Mucosa of descending colon (tissue), 3 donors: ENCODE measurements at regions not wholly inside any gene's neighbourhood (a gene's known extent, or its start where the extent isn't known, plus 50 kb on each side); places are given as distances from the start of the nearest gene placed in this dataset.

Experiments
- ATAC-seq: fragments of 200-7000 bp; cut with Tn5 transposase; one replicate; pipeline ENCODE4 v1.9.1; 2020; ENCODE audit warnings: mild to moderate bottlenecking, moderate library complexity
- DNase-seq, 3 donors: peaks; one replicate each; pipeline ENCODE4 v3.0.0-alpha.2; 2020
- H3K36me3 ChIP-seq: fragments of 200-600 bp; one replicate; pipeline ENCODE4 v1.8.0; 2021; ENCODE audit warnings: low read depth, mild to moderate bottlenecking
- H3K4me1 ChIP-seq: fragments of 200-600 bp; one replicate; pipeline ENCODE4 v1.8.0; 2021; ENCODE audit warnings: low read depth, mild to moderate bottlenecking
- H3K4me3 ChIP-seq: fragments of 200-600 bp; one replicate; pipeline ENCODE4 v1.8.0; 2021; ENCODE audit warnings: mild to moderate bottlenecking
- H3K9me3 ChIP-seq: fragments of 200-600 bp; one replicate; pipeline ENCODE4 v1.8.0; 2021; ENCODE audit warnings: mild to moderate bottlenecking
- CTCF ChIP-seq: fragments of 200-600 bp; IDR thresholded peaks from one replicate; pipeline ENCODE4 v1.8.0; 2022; ENCODE audit warnings: antibody characterized with exemption, mild to moderate bottlenecking
- intact Hi-C, 2 donors: fragments of 100-400 bp; cut with DNase I in 1 of 2; cut with micrococcal nuclease in 1 of 2; formaldehyde crosslinking; loops; one replicate each; pipeline versions ENCODE4 v1.11.0 to v1.11.1; 2022; cut with DNase I, micrococcal nuclease
- donor health status: DM: no; HTN: no; CAD: no; lungs with moderate emphysema.
- donor health status: DM: no; HTN: no; CAD: no.
- donor health status: DM: no; HTN: yes; CAD: no.

DNA sequence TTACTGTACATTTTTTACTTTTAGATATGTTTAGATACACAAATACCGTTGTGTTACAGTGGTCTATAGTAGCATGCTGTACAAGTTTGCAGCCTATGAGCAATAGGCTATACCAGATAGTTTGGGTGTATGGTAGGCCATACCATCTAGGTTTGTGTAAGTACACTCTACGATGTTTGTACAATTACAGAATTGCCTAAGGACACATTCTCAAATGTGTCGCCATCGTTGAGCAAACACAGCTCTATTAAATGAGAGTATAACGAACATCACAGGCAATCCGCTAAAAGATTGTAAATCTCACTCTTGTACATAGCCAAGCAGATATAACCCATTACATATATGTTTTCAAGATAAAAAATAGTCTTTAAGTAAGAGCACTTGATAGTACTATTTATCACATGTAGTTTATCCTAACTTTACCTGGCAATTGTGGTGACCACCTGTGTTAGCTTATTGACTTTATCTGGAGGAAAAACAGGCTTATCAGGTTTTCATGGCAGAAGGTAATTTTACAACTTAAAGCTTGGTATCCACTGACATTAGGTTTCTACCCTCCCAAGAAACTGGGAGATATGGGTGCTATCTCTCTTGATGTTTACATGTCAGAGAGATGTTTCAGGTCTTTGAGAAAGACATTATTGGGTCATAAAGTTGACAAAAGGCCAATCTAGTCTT is 898.7 kb downstream of the NSUN3 start:
- intact Hi-C loops = no loop called here
- no peak for DNase-seq

DNA sequence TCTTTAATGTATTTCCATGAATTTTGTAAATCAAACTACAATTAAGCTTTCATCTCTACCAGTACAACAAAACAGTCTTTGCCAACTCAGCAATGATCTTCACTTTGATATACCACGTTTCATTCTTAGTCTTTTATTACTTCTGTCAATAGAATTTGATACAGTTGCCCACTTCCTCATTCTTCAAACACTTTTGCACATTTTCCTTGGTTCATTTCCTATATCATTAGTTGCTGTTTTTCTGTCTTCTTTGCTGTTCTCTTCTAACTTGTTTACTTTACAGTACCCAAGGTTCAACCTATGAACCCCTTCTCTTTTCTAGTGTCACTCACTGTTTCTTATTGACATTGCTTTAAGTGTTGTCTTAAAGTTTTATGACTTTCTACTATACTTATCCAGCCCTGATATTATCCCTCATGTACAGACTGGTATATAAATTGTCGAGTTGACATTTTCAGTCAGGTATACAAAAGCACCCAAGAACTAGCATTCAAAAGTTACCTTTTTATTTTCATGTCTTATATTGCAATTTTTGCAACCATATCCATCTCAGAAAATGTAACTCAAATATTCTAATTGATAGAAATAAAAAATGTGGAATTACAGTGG is 903.1 kb downstream of the NSUN3 start:
- Histone ChIP-seq H3K4me3 (no peak overlapping the region), H3K9me3 (no peaks in the 10 kb centered on the region), H3K4me1 (no peaks in the 10 kb centered on the region), H3K36me3 (no peaks in the 10 kb centered on the region)
- intact Hi-C loops = no loop called here
- ATAC-seq = no peak
- TF ChIP-seq CTCF = no peak
- DNase-seq = no peak

More for the DNA sequence above, 898.7 kb downstream of the NSUN3 start:
- H3K4me1 ChIP-seq = no peaks in the 10 kb centered on the region
- peak; percentile 40 for ATAC-seq
- H3K4me3 ChIP-seq = no peak overlapping the region
- no peaks in the 10 kb centered on the region for H3K36me3 ChIP-seq
- TF ChIP-seq CTCF = no peak
- H3K9me3 ChIP-seq = no peaks in the 10 kb centered on the region

DNA sequence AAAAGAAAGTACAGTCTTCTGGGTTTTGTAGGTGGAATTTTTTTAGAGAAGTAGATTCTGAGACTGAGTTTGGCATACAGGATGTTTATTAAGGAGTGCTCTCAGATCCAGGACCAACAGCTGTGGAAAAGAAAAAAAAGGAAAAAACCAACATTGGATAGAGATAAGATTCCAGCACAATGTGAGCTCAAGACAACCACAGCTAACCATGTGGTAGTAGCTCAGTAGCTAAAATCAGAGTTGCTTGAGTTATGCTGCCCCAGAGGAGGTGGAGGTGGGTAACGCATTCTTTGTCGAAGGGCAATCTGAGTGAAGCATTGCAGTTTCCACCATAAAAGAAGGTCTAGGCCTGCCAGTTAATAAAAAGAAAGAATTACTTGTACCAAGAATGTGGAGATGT is 904.3 kb downstream of the NSUN3 start:
- ATAC-seq (no peak), DNase-seq (no peak)
- H3K4me3 ChIP-seq = no peak overlapping the region
- TF ChIP-seq CTCF = no peak
- intact Hi-C loops = no loop called here
- no peaks in the 10 kb centered on the region for H3K9me3 ChIP-seq
- H3K36me3 ChIP-seq = no peaks in the 10 kb centered on the region
- H3K4me1 ChIP-seq = no peaks in the 10 kb centered on the region

GRCh38 chr3:94968519-94968918 is 905.7 kb downstream of the NSUN3 start:
- Histone ChIP-seq H3K4me1 (no peaks in the 10 kb centered on the region), H3K4me3 (no peak overlapping the region), H3K36me3 (no peaks in the 10 kb centered on the region), H3K9me3 (no peaks in the 10 kb centered on the region)
- intact Hi-C loops = no loop called here
- DNase-seq (no peak), ATAC-seq (no peak)
- TF ChIP-seq CTCF = no peak

DNA sequence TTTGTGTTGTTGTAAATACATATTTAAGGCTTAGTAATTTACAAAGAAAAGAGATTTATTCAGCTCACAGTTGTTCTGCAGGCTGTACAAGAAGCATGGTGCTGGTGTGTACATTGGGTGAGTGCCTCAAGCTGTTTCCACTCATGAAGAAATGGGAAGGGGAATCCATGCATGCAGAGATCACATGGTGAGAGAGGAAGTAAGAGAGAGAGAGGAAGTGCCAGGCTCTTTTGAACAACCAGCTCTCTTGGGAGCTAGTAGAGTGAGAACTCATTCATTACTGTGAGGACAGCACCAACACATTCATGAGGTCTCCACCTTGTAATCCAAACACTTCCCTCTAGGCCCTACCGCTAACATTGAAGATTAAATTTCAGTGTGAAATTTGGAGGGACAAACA is 909.2 kb downstream of the NSUN3 start:
- intact Hi-C loops = no loop called here

More for the DNA sequence above, 909.2 kb downstream of the NSUN3 start:
- Histone ChIP-seq H3K4me3 (no peak overlapping the region), H3K36me3 (no peaks in the 10 kb centered on the region), H3K4me1 (no peaks in the 10 kb centered on the region), H3K9me3 (no peaks in the 10 kb centered on the region)
- no peak for TF ChIP-seq CTCF
- ATAC-seq = no peak
- DNase-seq = no peak
